ENCODE measurements at regions not wholly inside any gene's neighbourhood (a gene's known extent, or its start where the extent isn't known, plus 50 kb on each side); places are given as distances from the start of the nearest gene placed in this dataset.
"Not testable (repeated sequence)": the region's sequence is repeated elsewhere in the genome, so short reads cannot be mapped to it uniquely, and the experiment has no call there.

- no peaks in the 10 kb centered on the region for H3K36me3 ChIP-seq (ENCODE audit: control insufficient read depth, insufficient read depth, low read length)
- no peak for TF ChIP-seq CTCF (IDR thresholded peaks at IDR 0.05; ENCODE audit: insufficient read depth, low read depth, low read length)
- H3K27me3 ChIP-seq (ENCODE audit: control insufficient read depth, insufficient read depth, low read length) = no peaks in the 10 kb centered on the region
- CTCF ChIA-PET = no interaction called here
- POLR2A ChIA-PET = no interaction called here
- no peak for DNase-seq (ENCODE audit: low read depth)
- H3K4me3 ChIP-seq (ENCODE audit: low read depth, low read length) = no peak overlapping the region
Observed at GRCh38 chr3:16707260-16707659, 102.0 kb upstream of the DAZL start.

DNA sequence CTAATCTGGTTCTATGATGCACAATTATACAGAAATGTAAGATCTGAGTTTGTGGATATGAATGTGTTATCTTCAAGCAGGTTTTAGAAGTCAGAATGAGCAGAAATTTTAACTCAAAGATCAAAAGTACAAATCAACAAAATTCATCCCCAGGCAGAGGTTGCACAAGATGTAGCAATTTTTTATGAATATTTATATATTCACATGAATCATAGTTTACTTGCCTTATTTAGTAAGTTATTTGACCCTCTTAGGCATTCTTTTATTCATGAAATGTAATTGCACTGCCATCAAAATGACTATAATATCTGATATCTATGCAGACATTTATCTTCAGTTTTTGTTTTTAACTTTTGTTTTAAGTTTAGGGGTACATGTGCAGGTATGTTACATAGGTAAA, 103.1 kb upstream of the DAZL start:
- CTCF ChIA-PET = no interaction called here
- no peak for DNase-seq (ENCODE audit: low read depth)
- Histone ChIP-seq H3K27me3 (ENCODE audit: control insufficient read depth, insufficient read depth, low read length) (no peaks in the 10 kb centered on the region), H3K4me3 (ENCODE audit: low read depth, low read length) (no peak overlapping the region), H3K36me3 (ENCODE audit: control insufficient read depth, insufficient read depth, low read length) (no peaks in the 10 kb centered on the region)
- no peak for TF ChIP-seq CTCF (IDR thresholded peaks at IDR 0.05; ENCODE audit: insufficient read depth, low read depth, low read length)
- POLR2A ChIA-PET = no interaction called here

GRCh38 chr3:16711691-16712090, 106.5 kb upstream of the DAZL start:
- POLR2A ChIA-PET; H3K27me3 ChIP-seq (ENCODE audit: control insufficient read depth, insufficient read depth, low read length); CTCF ChIA-PET; H3K4me3 ChIP-seq (ENCODE audit: low read depth, low read length); H3K36me3 ChIP-seq (ENCODE audit: control insufficient read depth, insufficient read depth, low read length); DNase-seq (ENCODE audit: low read depth): not testable (repeated sequence)

GRCh38 chr3:16715281-16715680, 110.1 kb upstream of the DAZL start:
- Histone ChIP-seq H3K4me3 (ENCODE audit: low read depth, low read length) (no peak overlapping the region), H3K27me3 (ENCODE audit: control insufficient read depth, insufficient read depth, low read length) (no peaks in the 10 kb centered on the region), H3K36me3 (ENCODE audit: control insufficient read depth, insufficient read depth, low read length) (no peaks in the 10 kb centered on the region)
- no peak for TF ChIP-seq CTCF (IDR thresholded peaks at IDR 0.05; ENCODE audit: insufficient read depth, low read depth, low read length)
- DNase-seq (ENCODE audit: low read depth) = no peak
- CTCF ChIA-PET = interaction anchor here (1.2 to 1.4 kb wide), 2 partner anchors 10 to 12 kb away, joined by 3 to 6 read pairs; no protein-coding TSS in a partner anchor
- POLR2A ChIA-PET = no interaction called here

DNA sequence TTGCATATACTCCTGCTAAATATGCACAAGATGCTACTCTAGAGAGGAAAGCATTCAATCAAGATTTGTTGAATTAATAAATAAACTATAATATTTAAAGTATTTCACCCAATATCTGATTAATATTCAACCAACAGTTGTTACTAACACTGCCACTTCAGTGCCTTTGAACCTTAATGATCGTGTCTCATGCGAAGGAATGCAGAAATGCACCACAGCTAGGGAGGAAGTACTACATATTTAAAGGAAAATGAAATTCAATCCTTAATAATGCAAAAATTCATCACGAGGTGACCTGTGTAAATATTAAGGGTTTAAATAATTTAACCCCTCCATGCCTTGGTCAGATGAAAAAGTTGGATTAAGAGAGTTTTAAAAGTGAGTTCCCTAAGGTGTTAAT, 114.2 kb upstream of the DAZL start:
- CTCF ChIA-PET = no interaction called here
- TF ChIP-seq CTCF (IDR thresholded peaks at IDR 0.05; ENCODE audit: insufficient read depth, low read depth, low read length) = no peak
- Histone ChIP-seq H3K4me3 (ENCODE audit: low read depth, low read length) (no peak overlapping the region), H3K36me3 (ENCODE audit: control insufficient read depth, insufficient read depth, low read length) (no peaks in the 10 kb centered on the region), H3K27me3 (ENCODE audit: control insufficient read depth, insufficient read depth, low read length) (no peaks in the 10 kb centered on the region)
- POLR2A ChIA-PET = no interaction called here
- no peak for DNase-seq (ENCODE audit: low read depth)

DNA sequence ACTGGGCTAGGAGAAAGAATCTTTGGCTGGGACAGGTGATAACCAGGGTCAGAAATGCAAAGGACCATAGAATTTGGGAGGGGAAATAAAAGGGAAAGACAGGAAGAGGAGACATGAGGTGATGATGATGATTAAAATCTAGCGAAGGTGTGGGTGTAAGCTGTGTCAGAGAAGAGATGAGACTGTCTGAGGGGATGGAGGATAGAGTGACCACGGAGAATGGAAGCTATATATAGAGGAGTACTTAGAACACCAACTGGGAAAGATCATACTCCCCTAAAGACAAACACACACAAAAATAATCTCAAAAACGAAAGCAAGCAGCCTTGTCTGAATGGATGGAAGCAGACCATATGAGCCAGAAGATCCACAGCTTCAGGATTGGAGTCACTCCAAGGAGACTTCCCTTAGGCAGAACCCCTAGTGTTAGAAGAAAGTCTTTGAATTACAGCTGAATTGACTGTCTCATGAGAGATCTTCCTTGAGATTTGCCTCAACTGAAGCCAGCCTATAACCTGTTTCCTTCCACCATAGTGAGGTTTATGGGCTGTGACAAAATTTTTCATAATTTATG, 115.2 kb upstream of the DAZL start:
- Histone ChIP-seq H3K4me3 (ENCODE audit: low read depth, low read length) (no peak overlapping the region), H3K27me3 (ENCODE audit: control insufficient read depth, insufficient read depth, low read length) (no peaks in the 10 kb centered on the region), H3K36me3 (ENCODE audit: control insufficient read depth, insufficient read depth, low read length) (no peaks in the 10 kb centered on the region)
- DNase-seq (ENCODE audit: low read depth) = no peak
- TF ChIP-seq CTCF (IDR thresholded peaks at IDR 0.05; ENCODE audit: insufficient read depth, low read depth, low read length) = no peak
- ChIA-PET CTCF (no interaction called here), POLR2A (no interaction called here)
